Uterus (tissue), 2 donors: ENCODE measurements at regions not wholly inside any gene's neighbourhood (a gene's known extent, or its start where the extent isn't known, plus 50 kb on each side); places are given as distances from the start of the nearest gene placed in this dataset.

Experiments used
- CTCF ChIP-seq, 4 experiments: fragments of 200-600 bp in 2 of 4; fragments of 450-650 bp in 2 of 4; sonication (generic) in 2 of 4; IDR thresholded peaks; one replicate each; pipeline ENCODE4 v1.5.1; 2016 to 2019; ENCODE audit warnings: antibody characterized with exemption in 4 of 4, mild to moderate bottlenecking in 2 of 4, moderate library complexity in 1 of 4
- POLR2A ChIP-seq, 2 donors: fragments of 450-650 bp; IDR thresholded peaks; one replicate each; pipeline ENCODE4 v1.6.1; 2016; ENCODE audit warnings: antibody characterized with exemption in 2 of 2, mild to moderate bottlenecking in 1 of 2, moderate library complexity in 1 of 2

- TF ChIP-seq CTCF (IDR thresholded peaks at IDR 0.05) (no peak), POLR2A (IDR thresholded peaks at IDR 0.05) (no peak)
Observed at GRCh38 chr5:92514896-92515295, 1066.1 kb downstream of the NR2F1-AS1 start.
